ENCODE measurements at regions not wholly inside any gene's neighbourhood (a gene's known extent, or its start where the extent isn't known, plus 50 kb on each side); places are given as distances from the start of the nearest gene placed in this dataset.

DNA sequence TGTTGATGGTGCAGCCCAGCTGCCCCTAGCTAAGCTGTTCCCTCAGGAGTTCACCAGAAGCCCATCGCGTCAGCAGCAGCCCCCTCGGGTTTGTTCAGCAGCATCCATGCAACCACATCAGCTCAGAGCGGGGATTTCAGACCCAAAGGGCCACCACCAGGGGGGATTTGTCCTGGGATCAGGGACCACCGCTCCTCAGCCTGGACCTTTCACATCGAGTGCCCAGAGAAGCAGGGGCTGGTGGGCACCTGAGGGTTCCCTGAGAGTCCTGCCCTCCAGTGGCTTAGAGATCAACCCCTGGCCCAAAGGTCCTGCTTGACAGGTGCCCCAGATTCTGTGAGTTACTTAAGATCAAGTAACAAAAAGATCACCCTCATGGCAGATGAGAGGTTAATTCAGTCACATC lies 65.9 kb upstream of the C14orf180 start:
- no peak for ATAC-seq (ENCODE audit: low read depth)
- H3K27me3 ChIP-seq (ENCODE audit: insufficient read depth, poor library complexity, severe bottlenecking): peaks cover 59% of the 10 kb centered on the region

DNA sequence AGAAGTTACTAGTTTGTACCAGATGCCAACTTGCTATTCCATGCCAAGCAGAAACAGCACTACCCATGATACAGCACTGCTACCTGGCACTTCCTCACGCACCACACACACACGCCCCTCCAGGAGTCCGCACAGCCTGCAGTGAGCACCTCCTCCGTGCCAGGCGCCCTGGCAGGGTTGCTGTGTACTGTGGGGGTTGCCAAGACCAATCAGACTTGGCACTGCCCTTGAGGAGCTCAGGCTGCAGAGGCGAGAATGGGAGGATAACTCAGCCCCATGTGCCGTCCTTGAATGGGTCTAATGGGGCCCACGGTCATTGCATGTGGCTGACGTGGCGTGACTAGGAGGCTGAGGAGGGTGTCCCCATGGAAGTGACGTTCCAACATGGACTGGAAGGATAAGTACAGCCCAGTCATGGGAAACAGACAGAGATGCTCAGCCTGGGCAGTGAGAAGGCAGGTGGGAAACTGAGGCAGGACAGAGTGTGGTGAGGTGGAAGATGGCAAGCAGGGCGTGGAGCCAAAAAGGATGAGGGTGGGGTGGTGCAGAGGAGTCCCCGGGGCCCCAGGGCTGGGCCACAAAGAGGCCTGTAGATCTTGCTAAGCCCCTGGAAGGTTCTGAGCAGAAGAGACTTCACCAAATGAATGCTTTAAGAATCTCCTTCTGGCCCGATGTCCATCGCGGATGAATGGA lies 65.3 kb upstream of the C14orf180 start:
- no peaks in the 10 kb centered on the region for H3K9me3 ChIP-seq (ENCODE audit: severe bottlenecking)
- H3K27ac ChIP-seq (ENCODE audit: poor library complexity, severe bottlenecking): no peak overlapping the region
- no peaks in the 10 kb centered on the region for H3K4me1 ChIP-seq (ENCODE audit: insufficient read depth, poor library complexity, severe bottlenecking)
- no peak overlapping the region for H3K4me3 ChIP-seq (ENCODE audit: severe bottlenecking)
- H3K27me3 ChIP-seq (ENCODE audit: insufficient read depth, poor library complexity, severe bottlenecking): peaks cover 56% of the 10 kb centered on the region
- TF ChIP-seq, protein P1, sequence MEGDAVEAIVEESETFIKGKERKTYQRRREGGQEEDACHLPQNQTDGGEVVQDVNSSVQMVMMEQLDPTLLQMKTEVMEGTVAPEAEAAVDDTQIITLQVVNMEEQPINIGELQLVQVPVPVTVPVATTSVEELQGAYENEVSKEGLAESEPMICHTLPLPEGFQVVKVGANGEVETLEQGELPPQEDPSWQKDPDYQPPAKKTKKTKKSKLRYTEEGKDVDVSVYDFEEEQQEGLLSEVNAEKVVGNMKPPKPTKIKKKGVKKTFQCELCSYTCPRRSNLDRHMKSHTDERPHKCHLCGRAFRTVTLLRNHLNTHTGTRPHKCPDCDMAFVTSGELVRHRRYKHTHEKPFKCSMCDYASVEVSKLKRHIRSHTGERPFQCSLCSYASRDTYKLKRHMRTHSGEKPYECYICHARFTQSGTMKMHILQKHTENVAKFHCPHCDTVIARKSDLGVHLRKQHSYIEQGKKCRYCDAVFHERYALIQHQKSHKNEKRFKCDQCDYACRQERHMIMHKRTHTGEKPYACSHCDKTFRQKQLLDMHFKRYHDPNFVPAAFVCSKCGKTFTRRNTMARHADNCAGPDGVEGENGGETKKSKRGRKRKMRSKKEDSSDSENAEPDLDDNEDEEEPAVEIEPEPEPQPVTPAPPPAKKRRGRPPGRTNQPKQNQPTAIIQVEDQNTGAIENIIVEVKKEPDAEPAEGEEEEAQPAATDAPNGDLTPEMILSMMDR (IDR thresholded peaks at IDR 0.05; ENCODE audit: poor library complexity, severe bottlenecking): no peak
- ATAC-seq (ENCODE audit: low read depth): no peak
- DNase-seq (ENCODE audit: low spot score): no peak
- H3K36me3 ChIP-seq (ENCODE audit: low read depth): no peaks in the 10 kb centered on the region

More for the DNA sequence above, 65.9 kb upstream of the C14orf180 start:
- no peaks in the 10 kb centered on the region for H3K36me3 ChIP-seq (ENCODE audit: low read depth)
- TF ChIP-seq, protein P1 (IDR thresholded peaks at IDR 0.05; ENCODE audit: poor library complexity, severe bottlenecking): no peak
- no peak for DNase-seq (ENCODE audit: low spot score)
- no peaks in the 10 kb centered on the region for H3K4me1 ChIP-seq (ENCODE audit: insufficient read depth, poor library complexity, severe bottlenecking)
- no peak overlapping the region for H3K27ac ChIP-seq (ENCODE audit: poor library complexity, severe bottlenecking)
- no peaks in the 10 kb centered on the region for H3K9me3 ChIP-seq (ENCODE audit: severe bottlenecking)
- no peak overlapping the region for H3K4me3 ChIP-seq (ENCODE audit: severe bottlenecking)

DNA sequence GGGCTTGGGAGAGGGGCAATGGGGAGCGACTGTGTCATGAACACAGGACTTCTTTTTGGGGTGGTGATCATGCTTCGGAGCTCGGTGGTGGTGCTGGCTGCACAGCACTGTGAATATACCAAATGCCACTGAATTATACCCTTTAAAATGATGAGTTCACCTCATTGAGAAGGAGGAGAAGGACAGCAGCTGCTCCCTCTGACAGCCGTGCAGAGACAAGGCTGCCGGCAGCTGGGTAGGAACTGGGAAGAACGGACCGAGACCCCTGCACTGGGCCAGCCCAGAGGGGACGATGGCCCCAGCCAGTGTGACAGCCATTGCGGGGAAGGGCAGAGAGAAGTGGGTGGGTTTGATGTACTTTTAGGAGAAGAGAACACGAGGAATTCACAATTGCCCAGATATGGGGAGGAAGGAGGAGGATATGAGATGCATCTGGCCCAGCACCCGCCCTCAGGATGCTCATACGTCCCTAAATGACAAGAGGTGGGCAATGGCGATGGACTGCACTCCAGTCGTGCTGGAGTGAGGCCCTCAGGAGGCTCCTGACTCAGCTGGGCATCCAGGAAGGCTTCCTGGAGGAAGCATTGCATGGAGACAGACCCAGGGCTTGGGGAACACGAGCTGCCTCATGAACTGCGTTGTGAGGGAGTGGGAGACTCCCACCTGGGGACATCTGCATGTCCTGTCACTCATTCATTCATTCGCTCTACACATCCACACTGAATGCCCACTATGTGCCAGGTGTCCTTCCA lies 64.3 kb upstream of the C14orf180 start:
- ATAC-seq (ENCODE audit: low read depth): no peak

DNA sequence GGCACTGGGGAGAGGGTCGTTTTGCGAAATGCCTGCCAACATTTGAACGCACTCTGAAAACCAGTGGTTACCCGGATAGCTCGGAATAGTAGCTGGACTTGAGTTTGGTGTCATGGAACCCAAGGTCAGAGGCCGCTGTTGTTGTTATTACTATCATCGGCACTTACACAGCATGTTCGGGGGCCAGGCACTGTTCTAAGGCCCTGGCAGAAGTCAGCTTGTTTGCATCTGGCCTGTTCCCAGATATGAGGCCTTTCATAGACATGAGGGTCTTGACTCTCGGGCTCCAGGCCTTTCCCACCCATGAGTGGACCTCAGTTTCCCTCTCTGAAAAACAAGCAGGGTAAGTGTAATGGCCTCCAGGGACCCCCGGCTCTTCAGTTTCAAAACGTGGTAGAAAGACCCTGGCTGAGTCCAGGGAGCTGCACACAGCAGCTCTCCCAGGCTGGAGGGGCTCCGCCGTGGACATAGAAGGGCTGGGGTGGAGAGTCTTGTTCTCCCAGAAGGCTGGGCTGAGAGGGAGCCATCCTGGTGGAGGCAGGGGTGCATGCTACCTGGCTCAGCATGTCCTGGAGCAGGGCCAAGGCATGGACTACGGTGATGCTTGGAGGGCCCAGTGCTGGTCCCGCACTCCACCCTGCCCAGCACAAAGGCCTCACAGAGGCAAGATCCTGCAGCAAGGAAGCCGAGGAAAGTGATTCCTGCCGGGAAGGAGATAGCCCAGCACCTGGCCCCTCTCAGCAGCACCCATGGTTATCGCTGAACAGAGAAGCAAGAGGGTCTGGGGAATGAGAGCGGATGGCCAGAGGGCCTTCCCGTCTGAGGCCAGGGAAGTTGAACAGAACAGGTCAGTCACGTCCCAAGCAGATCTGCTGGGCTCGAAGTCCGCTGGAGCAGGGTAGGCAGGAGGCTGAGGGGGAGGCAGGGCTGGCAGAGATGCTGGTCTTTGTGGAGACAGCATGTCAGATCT lies 63.5 kb upstream of the C14orf180 start:
- no peaks in the 10 kb centered on the region for H3K36me3 ChIP-seq (ENCODE audit: low read depth)
- H3K4me3 ChIP-seq (ENCODE audit: severe bottlenecking): no peak overlapping the region
- H3K27ac ChIP-seq (ENCODE audit: poor library complexity, severe bottlenecking): no peak overlapping the region
- TF ChIP-seq, protein P1 (IDR thresholded peaks at IDR 0.05; ENCODE audit: poor library complexity, severe bottlenecking): no peak
- no peak for ATAC-seq (ENCODE audit: low read depth)
- no peak for DNase-seq (ENCODE audit: low spot score)
- H3K27me3 ChIP-seq (ENCODE audit: insufficient read depth, poor library complexity, severe bottlenecking): peaks cover 39% of the 10 kb centered on the region
- no peaks in the 10 kb centered on the region for H3K9me3 ChIP-seq (ENCODE audit: severe bottlenecking)
- no peaks in the 10 kb centered on the region for H3K4me1 ChIP-seq (ENCODE audit: insufficient read depth, poor library complexity, severe bottlenecking)

More for the DNA sequence above, 64.3 kb upstream of the C14orf180 start:
- H3K36me3 ChIP-seq (ENCODE audit: low read depth): no peaks in the 10 kb centered on the region
- TF ChIP-seq, protein P1 (IDR thresholded peaks at IDR 0.05; ENCODE audit: poor library complexity, severe bottlenecking): no peak
- no peaks in the 10 kb centered on the region for H3K9me3 ChIP-seq (ENCODE audit: severe bottlenecking)
- peaks cover 48% of the 10 kb centered on the region for H3K27me3 ChIP-seq (ENCODE audit: insufficient read depth, poor library complexity, severe bottlenecking)
- DNase-seq (ENCODE audit: low spot score): no peak
- no peak overlapping the region for H3K4me3 ChIP-seq (ENCODE audit: severe bottlenecking)
- no peaks in the 10 kb centered on the region for H3K4me1 ChIP-seq (ENCODE audit: insufficient read depth, poor library complexity, severe bottlenecking)
- no peak overlapping the region for H3K27ac ChIP-seq (ENCODE audit: poor library complexity, severe bottlenecking)
